Muscle layer of duodenum (tissue), 2 donors: ENCODE measurements at regions not wholly inside any gene's neighbourhood (a gene's known extent, or its start where the extent isn't known, plus 50 kb on each side); places are given as distances from the start of the nearest gene placed in this dataset.

Source experiments
- H3K27ac ChIP-seq: one replicate; pipeline ENCODE4 v1.7.0; 2013; ENCODE audit warnings: mild to moderate bottlenecking, low read length
- H3K27me3 ChIP-seq: one replicate; pipeline ENCODE4 v1.7.0; 2013; ENCODE audit warnings: low read depth, mild to moderate bottlenecking, control low read depth, low read length
- H3K36me3 ChIP-seq, 2 donors: one replicate each; pipeline ENCODE4 v1.7.0; 2013; ENCODE audit warnings: low read length in 2 of 2, control low read depth in 1 of 2, mild to moderate bottlenecking in 1 of 2; ENCODE audit not compliant: insufficient read depth in 2 of 2, control insufficient read depth in 1 of 2
- H3K4me1 ChIP-seq, 2 donors: one replicate each; pipeline ENCODE4 v1.7.0; 2013; ENCODE audit warnings: low read length in 2 of 2, mild to moderate bottlenecking in 2 of 2, control low read depth in 1 of 2, moderate library complexity in 1 of 2; ENCODE audit not compliant: insufficient read depth in 2 of 2, control insufficient read depth in 1 of 2
- H3K4me3 ChIP-seq, 2 donors: one replicate each; pipeline ENCODE4 v1.7.0; 2013; ENCODE audit warnings: low read length in 2 of 2, low read depth in 1 of 2, mild to moderate bottlenecking in 1 of 2
- H3K9me3 ChIP-seq, 2 donors: one replicate each; pipeline ENCODE4 v1.7.0; 2013; ENCODE audit warnings: low read length in 2 of 2, control low read depth in 1 of 2, mild to moderate bottlenecking in 1 of 2; ENCODE audit not compliant: control insufficient read depth in 1 of 2
- donor health status: healthy.

DNA sequence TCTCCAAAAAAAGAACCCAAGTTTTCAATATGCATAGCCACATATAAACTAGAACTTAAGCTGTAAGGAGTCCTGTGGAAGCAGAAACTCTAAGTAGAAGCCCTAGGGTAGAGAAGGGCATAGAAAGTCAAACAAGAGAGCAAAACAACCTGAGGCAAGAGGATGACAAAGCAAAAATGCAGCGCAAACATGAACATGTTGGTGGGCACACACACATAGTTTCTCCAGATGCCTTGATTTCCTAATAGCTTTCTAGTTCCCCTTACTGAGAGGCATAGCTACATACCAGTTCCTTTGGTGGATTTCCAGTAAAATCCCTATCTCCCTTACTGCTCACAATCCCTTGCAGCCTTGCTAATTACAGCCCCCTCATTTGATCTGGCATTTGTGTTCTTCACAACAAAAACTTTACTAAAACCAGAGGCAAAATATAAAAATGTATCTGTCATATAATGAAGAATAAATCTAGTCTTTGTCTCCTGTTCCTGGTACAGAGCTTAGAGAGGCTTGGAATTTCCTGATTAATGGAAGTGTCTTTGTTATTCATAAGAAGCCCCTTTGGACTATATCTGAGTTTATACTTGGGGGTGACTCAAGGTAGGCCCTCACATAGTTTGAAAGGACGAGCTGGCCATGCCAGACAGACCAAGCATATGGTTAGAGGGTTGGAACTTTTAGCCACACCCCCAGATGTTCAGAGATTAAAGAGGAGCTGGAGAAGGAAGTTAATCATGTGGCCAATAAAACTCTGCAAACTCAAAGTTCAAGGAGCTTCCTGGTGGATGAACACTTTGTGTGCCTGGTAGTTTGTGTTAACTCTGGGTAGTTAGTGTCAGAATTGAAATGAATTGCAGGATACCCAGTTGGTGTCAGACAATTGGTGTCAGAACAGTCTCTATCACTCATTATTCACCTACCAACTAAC is 52.7 kb upstream of the ZCCHC13 start:
- Histone ChIP-seq H3K27me3 (no peaks in the 10 kb centered on the region), H3K27ac (peak overlapping the region; percentile 45), H3K36me3 (no peaks in the 10 kb centered on the region), H3K9me3 (no peaks in the 10 kb centered on the region), H3K4me3 (no peak overlapping the region), H3K4me1 (peaks cover 0 to 13% of the 10 kb centered on the region in 2 donors)

DNA sequence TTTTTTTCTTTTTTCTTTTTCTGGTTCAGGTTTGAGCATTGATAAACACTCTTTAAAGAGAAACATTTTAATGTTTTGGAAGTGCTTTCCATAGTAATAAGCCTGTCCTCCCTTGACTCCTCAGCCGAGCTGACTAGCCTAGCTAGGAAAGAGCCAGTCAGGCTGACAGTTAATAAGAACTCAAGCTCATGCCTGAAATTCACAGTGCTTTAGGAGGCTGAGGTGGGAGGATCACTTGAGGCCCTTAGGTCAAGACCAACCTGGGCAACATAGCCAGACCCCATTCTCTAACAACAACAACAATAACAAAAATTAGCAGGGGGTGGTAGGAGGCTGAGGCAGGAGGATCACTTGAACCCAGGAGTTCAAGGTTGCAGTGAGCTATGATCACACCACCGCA is 53.4 kb upstream of the ZCCHC13 start:
- H3K27ac ChIP-seq, result peak overlapping the region; percentile 45
- H3K36me3 ChIP-seq, result no peaks in the 10 kb centered on the region
- peaks cover 0 to 13% of the 10 kb centered on the region in 2 donors for H3K4me1 ChIP-seq
- H3K27me3 ChIP-seq, result no peaks in the 10 kb centered on the region
- H3K9me3 ChIP-seq, result no peaks in the 10 kb centered on the region
- no peak overlapping the region for H3K4me3 ChIP-seq

DNA sequence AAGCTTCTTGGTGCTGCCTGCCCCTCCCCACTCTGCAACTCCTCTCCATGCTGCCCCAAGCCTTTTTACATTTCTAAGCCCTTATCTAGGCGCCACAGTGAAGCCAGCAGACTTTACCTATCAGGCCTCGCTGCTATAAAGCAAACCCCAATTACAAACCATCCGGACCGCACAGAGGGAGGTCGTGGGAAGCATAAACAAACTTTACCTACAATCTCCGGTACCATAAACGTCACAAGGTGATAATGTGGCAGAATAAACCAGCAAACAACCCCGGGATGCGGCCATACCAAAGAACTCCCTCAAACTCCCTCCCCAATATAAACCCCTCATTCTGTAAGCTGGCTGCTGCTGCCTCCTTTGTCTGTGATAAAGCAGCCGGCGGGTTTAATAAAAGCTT is 54.0 kb upstream of the ZCCHC13 start:
- Histone ChIP-seq H3K4me3 (no peak overlapping the region), H3K27me3 (no peaks in the 10 kb centered on the region), H3K4me1 (peaks cover 0 to 13% of the 10 kb centered on the region in 2 donors), H3K27ac (no peak overlapping the region), H3K9me3 (no peaks in the 10 kb centered on the region), H3K36me3 (no peaks in the 10 kb centered on the region)

DNA sequence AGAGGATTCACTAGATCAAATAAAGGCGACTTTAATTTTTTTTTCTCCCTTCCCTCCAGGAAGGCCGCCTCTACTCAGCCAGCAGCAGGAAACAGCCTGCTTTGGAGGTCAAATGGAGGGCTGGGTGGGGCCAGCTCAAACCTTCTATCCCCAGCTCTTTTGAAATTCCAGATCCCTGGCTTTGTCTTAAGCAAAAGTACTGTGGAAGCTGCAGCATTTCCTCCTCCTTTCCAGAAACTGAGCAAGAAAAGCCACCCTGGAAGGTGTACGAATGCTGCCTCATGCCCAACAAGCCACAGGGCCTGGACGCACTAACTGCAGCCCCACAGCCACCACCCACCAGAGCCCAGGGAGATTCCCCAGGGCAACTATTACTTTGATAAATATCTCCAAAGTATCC is 55.1 kb upstream of the ZCCHC13 start:
- Histone ChIP-seq H3K27me3 (no peaks in the 10 kb centered on the region), H3K4me3 (no peak overlapping the region)

DNA sequence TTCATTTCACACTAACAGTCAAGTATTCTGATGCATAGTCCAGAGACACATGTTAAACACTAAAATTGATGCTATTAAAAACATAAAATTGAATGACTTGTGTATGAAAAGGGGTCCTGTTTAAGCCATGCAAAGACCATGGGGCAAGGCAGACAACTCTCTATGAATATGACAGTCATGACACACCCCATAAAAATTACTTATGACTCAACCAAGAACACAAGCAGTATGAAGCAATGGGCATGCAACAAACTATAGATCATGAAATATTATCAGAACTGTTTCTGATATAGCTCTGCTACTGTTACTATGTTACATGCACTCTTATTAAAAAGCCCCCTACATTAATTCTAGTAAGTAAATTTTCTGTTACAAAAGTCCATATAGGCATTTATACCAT is 57.5 kb upstream of the ZCCHC13 start:
- Histone ChIP-seq H3K36me3 (no peaks in the 10 kb centered on the region), H3K27ac (no peak overlapping the region), H3K27me3 (no peaks in the 10 kb centered on the region), H3K9me3 (no peaks in the 10 kb centered on the region), H3K4me3 (no peak overlapping the region), H3K4me1 (peaks cover 0 to 20% of the 10 kb centered on the region in 2 donors)

More for the DNA sequence above, 55.1 kb upstream of the ZCCHC13 start:
- Histone ChIP-seq H3K27ac (no peak overlapping the region), H3K9me3 (no peaks in the 10 kb centered on the region), H3K36me3 (no peaks in the 10 kb centered on the region), H3K4me1 (peaks cover 0 to 13% of the 10 kb centered on the region in 2 donors)

DNA sequence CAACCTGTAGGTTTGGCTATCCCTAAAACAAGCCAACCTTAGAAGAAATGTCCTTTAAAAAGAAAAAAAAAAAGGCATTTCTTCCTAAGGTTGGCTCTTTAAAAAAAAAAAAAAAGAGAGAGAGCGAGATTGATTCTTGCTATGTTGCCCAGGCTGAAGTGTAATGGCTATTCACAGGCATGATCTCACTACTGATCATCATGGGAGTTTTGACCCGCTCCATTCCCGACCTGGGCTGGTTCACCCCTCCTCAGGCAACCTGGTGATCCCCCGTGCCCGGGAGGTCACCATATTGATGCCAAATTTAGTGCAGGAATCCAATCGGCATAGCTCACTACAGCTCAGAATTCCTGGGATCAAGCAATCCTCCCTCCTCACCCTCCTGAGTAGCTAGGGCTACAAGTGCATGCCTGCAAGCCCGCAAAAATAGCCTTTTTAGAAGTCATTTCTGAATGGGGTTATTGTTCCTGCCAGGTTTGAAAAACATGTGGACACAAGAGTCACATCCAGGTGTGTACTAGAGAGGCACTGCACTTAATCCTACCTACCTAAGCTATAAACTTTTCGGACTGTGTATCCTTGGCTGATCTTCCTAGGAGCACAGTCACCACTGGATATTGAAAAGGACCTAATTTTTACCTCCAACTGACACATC is 61.4 kb upstream of the ZCCHC13 start:
- Histone ChIP-seq H3K36me3 (peaks cover 11 to 12% of the 10 kb centered on the region in 2 donors), H3K4me1 (peaks cover 0 to 6% of the 10 kb centered on the region in 2 donors), H3K27ac (no peak overlapping the region), H3K27me3 (no peaks in the 10 kb centered on the region), H3K9me3 (no peaks in the 10 kb centered on the region), H3K4me3 (no peak overlapping the region)

DNA sequence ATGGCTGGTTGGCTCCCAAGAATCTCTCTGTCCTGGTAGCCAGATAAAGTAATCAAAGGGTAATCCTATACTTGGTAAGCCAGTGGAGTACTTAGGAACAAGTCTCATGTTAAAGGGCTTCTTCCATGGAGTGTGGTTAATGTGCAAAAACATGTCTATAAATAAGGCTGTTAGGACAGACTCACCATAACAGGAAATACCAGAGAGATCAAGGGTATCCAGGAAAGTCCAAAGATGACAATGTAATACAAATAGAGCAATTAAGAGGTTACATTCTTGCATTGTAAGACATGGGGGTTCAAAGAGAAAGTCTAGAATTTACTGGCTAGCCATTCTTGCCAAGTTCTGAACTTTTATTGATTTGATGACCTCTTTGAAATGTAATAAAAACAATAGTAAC is 61.9 kb upstream of the ZCCHC13 start:
- Histone ChIP-seq H3K9me3 (no peaks in the 10 kb centered on the region), H3K4me1 (peaks cover 0 to 6% of the 10 kb centered on the region in 2 donors), H3K4me3 (no peak overlapping the region), H3K27ac (no peak overlapping the region), H3K27me3 (no peaks in the 10 kb centered on the region), H3K36me3 (peaks cover 11 to 12% of the 10 kb centered on the region in 2 donors)

DNA sequence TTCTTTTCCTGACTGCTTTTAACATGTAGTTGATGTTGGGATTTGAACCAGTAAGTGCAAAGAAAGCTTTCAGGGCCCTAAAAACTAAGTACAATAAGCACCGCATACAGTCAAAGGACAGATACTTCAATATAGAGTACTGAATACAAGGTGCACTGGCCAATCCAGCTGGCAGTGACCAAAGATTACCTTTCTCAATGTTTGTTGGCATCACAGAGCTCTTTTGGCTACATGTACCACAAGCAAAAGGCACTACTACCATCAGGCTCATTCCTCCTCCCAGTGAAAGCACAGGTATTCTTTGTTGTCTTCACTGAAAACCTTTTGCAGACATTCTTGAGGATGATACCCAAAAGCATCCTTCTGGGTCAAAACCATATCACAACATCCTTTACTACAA is 65.2 kb upstream of the ZCCHC13 start:
- no peak overlapping the region for H3K27ac ChIP-seq
- H3K4me1 ChIP-seq, result peaks cover 0 to 6% of the 10 kb centered on the region in 2 donors
- no peaks in the 10 kb centered on the region for H3K27me3 ChIP-seq
- H3K9me3 ChIP-seq, result no peaks in the 10 kb centered on the region
- no peak overlapping the region for H3K4me3 ChIP-seq
- H3K36me3 ChIP-seq, result peaks cover 11 to 12% of the 10 kb centered on the region in 2 donors

DNA sequence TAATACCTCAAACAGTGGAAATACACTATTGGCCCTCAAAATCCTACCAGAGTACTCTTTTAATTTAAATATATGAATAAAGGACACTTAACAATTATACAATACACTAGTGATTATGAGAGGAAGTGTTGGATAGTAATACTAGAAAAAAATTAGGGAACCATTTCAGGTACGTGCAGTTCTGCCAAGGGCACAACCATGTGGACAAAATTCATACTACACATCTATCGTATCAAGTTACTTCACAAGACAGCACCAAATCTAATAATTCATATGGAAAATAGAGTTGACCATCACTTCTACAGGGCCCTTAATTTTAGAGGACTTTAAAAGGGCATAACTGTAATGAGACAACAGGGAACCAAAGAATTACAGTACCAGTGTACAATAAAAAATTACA is 69.2 kb upstream of the ZCCHC13 start:
- Histone ChIP-seq H3K36me3 (peaks cover 5 to 8% of the 10 kb centered on the region in 2 donors), H3K27ac (no peak overlapping the region), H3K4me1 (no peaks in the 10 kb centered on the region)

DNA sequence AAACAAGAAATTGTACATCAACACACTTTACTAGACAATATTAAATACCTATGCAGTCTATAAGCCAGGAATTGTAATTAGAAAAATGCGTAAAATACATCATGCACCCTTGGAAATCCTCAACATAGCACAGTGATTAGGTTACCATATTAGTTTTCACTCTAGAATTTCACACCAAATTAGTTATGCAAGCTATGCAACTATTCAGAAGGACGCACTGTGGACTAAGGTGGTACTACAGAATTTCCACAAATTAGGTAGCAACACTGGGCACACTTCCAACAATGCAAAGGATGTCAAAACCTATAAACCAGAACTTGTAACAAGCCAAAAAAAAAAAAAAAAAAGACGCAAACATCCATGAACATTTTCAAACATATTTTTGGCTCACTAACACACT is 71.1 kb upstream of the ZCCHC13 start:
- no peak overlapping the region for H3K4me3 ChIP-seq
- no peak overlapping the region for H3K27ac ChIP-seq
- H3K9me3 ChIP-seq, result no peaks in the 10 kb centered on the region
- no peaks in the 10 kb centered on the region for H3K27me3 ChIP-seq
- no peaks in the 10 kb centered on the region for H3K4me1 ChIP-seq
- H3K36me3 ChIP-seq, result peaks cover 2% of the 10 kb centered on the region in 2 donors

More for the DNA sequence above, 69.2 kb upstream of the ZCCHC13 start:
- H3K9me3 ChIP-seq, result no peaks in the 10 kb centered on the region
- no peak overlapping the region for H3K4me3 ChIP-seq
- H3K27me3 ChIP-seq, result no peaks in the 10 kb centered on the region

DNA sequence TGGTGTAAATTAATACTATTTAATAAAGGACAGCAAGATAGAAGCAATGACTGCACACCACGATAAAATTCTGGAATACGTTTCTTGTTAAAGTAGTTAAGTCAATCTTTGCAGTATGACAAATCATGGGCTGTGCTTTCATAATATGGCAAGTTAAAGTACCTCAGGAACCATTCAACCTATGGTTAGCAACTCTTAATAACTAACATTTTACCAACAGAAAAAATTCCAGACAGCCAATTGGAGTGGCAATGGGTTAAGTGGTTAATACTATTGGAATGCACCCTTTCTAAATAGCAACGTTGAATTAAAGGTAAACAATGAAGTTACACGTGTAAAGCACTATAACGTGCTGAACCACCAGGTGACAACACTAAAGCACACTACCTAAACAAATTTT is 72.4 kb upstream of the ZCCHC13 start:
- Histone ChIP-seq H3K4me1 (no peaks in the 10 kb centered on the region), H3K27ac (no peak overlapping the region), H3K9me3 (no peaks in the 10 kb centered on the region), H3K36me3 (no peaks in the 10 kb centered on the region), H3K4me3 (no peak overlapping the region), H3K27me3 (no peaks in the 10 kb centered on the region)
